ENCODE measurements at regions not wholly inside any gene's neighbourhood (a gene's known extent, or its start where the extent isn't known, plus 50 kb on each side); places are given as distances from the start of the nearest gene placed in this dataset.

DNA sequence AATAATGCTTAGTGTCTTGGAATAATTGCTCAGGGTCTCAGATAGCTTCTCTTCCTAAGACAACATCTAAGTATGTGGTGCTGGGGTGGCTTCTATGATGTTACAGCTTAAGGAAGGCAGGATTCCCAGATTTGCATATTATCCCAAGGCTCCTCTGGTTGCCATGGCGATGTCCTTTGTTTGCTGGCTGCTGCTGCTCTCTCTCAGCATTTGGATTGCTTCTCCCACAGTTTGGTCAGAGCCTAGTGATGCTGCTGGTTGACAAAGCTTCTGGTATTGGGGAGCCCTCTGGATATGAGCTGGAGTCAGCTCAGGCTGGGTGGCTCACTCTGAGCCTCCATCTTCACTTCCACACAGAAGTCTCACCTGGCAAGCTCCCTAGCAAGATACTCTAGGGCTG, 56.4 kb upstream of the FBXO33 start:
- TF ChIP-seq, protein P1, sequence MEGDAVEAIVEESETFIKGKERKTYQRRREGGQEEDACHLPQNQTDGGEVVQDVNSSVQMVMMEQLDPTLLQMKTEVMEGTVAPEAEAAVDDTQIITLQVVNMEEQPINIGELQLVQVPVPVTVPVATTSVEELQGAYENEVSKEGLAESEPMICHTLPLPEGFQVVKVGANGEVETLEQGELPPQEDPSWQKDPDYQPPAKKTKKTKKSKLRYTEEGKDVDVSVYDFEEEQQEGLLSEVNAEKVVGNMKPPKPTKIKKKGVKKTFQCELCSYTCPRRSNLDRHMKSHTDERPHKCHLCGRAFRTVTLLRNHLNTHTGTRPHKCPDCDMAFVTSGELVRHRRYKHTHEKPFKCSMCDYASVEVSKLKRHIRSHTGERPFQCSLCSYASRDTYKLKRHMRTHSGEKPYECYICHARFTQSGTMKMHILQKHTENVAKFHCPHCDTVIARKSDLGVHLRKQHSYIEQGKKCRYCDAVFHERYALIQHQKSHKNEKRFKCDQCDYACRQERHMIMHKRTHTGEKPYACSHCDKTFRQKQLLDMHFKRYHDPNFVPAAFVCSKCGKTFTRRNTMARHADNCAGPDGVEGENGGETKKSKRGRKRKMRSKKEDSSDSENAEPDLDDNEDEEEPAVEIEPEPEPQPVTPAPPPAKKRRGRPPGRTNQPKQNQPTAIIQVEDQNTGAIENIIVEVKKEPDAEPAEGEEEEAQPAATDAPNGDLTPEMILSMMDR (IDR thresholded peaks at IDR 0.05), result no peak
- no peak for TF ChIP-seq POLR2A (IDR thresholded peaks at IDR 0.05)
